ENCODE measurements at regions not wholly inside any gene's neighbourhood (a gene's known extent, or its start where the extent isn't known, plus 50 kb on each side); places are given as distances from the start of the nearest gene placed in this dataset.

DNA sequence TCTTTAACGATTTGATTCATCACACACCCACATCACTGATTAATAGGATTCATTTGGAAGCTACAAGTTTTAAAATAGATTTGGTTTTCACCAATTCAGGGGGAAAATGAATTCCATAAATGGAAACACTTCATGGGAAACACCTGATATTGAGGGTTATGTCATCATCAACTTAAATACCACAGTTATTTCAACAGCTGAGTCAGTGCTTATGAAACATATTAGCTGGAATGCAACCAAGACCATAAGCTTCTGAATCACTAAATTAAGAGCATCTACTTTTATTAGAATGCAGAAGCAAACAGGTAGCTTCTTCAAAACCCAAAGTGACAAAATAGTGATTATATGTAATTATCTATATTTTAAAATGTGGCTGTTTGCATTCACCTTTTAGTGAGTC, 207.8 kb upstream of the DCAF8L1 start:
- TF ChIP-seq, protein P1, sequence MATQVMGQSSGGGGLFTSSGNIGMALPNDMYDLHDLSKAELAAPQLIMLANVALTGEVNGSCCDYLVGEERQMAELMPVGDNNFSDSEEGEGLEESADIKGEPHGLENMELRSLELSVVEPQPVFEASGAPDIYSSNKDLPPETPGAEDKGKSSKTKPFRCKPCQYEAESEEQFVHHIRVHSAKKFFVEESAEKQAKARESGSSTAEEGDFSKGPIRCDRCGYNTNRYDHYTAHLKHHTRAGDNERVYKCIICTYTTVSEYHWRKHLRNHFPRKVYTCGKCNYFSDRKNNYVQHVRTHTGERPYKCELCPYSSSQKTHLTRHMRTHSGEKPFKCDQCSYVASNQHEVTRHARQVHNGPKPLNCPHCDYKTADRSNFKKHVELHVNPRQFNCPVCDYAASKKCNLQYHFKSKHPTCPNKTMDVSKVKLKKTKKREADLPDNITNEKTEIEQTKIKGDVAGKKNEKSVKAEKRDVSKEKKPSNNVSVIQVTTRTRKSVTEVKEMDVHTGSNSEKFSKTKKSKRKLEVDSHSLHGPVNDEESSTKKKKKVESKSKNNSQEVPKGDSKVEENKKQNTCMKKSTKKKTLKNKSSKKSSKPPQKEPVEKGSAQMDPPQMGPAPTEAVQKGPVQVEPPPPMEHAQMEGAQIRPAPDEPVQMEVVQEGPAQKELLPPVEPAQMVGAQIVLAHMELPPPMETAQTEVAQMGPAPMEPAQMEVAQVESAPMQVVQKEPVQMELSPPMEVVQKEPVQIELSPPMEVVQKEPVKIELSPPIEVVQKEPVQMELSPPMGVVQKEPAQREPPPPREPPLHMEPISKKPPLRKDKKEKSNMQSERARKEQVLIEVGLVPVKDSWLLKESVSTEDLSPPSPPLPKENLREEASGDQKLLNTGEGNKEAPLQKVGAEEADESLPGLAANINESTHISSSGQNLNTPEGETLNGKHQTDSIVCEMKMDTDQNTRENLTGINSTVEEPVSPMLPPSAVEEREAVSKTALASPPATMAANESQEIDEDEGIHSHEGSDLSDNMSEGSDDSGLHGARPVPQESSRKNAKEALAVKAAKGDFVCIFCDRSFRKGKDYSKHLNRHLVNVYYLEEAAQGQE (IDR thresholded peaks at IDR 0.05; ENCODE audit: low read depth), result no peak
- TF ChIP-seq RAD21 (IDR thresholded peaks at IDR 0.05; ENCODE audit: low read depth) (no peak), NFIC (IDR thresholded peaks at IDR 0.05) (no peak), CREB1 (IDR thresholded peaks at IDR 0.05; ENCODE audit: low read depth) (no peak), TAF1 (IDR thresholded peaks at IDR 0.05; ENCODE audit: low read depth) (no peak), ZBTB7A (IDR thresholded peaks at IDR 0.05; ENCODE audit: low read depth) (no peak), EP300 (IDR thresholded peaks at IDR 0.05; ENCODE audit: borderline replicate concordance) (no peak)
- TF ChIP-seq, protein P2, sequence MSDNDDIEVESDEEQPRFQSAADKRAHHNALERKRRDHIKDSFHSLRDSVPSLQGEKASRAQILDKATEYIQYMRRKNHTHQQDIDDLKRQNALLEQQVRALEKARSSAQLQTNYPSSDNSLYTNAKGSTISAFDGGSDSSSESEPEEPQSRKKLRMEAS (IDR thresholded peaks at IDR 0.05), result no peak
